ENCODE measurements at regions not wholly inside any gene's neighbourhood (a gene's known extent, or its start where the extent isn't known, plus 50 kb on each side); places are given as distances from the start of the nearest gene placed in this dataset.

- DNase-seq (no peak), ATAC-seq (no peak)
- no peak overlapping the region for H3K4me3 ChIP-seq
- TF ChIP-seq CTCF (IDR thresholded peaks at IDR 0.05): no peak
- H3K27ac ChIP-seq: no peak overlapping the region
- no peaks in the 10 kb centered on the region for H3K4me1 ChIP-seq
- no peaks in the 10 kb centered on the region for H3K36me3 ChIP-seq
- H3K27me3 ChIP-seq: no peaks in the 10 kb centered on the region
- intact Hi-C loops (cut with DNase I): no loop called here
- no peaks in the 10 kb centered on the region for H3K9me3 ChIP-seq
Measured at GRCh38 chr7:118312051-118312450, 87.5 kb downstream of the ANKRD7 start.

- intact Hi-C loops (cut with DNase I): no loop called here
- Histone ChIP-seq H3K4me1 (no peaks in the 10 kb centered on the region), H3K27me3 (no peaks in the 10 kb centered on the region), H3K4me3 (no peak overlapping the region), H3K27ac (no peak overlapping the region), H3K36me3 (no peaks in the 10 kb centered on the region), H3K9me3 (no peaks in the 10 kb centered on the region)
- DNase-seq: no peak
- ATAC-seq: no peak
- TF ChIP-seq CTCF (IDR thresholded peaks at IDR 0.05): no peak
Measured at GRCh38 chr7:118312966-118313365, 88.5 kb downstream of the ANKRD7 start.

GRCh38 chr7:118324790-118325449 is 100.4 kb downstream of the ANKRD7 start:
- intact Hi-C loops (cut with DNase I): no loop called here
- peak; percentile 21 for ATAC-seq
- Histone ChIP-seq H3K4me1 (no peaks in the 10 kb centered on the region), H3K27ac (no peak overlapping the region), H3K4me3 (no peak overlapping the region), H3K36me3 (no peaks in the 10 kb centered on the region), H3K27me3 (no peaks in the 10 kb centered on the region), H3K9me3 (no peaks in the 10 kb centered on the region)
- TF ChIP-seq CTCF (IDR thresholded peaks at IDR 0.05): no peak
- no peak for DNase-seq

GRCh38 chr7:118325450-118325808 is 100.9 kb downstream of the ANKRD7 start:
- Histone ChIP-seq H3K27me3 (no peaks in the 10 kb centered on the region), H3K4me3 (no peak overlapping the region), H3K9me3 (no peaks in the 10 kb centered on the region), H3K36me3 (no peaks in the 10 kb centered on the region), H3K27ac (no peak overlapping the region), H3K4me1 (no peaks in the 10 kb centered on the region)
- no peak for ATAC-seq
- intact Hi-C loops (cut with DNase I): no loop called here
- no peak for DNase-seq
- no peak for TF ChIP-seq CTCF (IDR thresholded peaks at IDR 0.05)

- Histone ChIP-seq H3K36me3 (no peaks in the 10 kb centered on the region), H3K4me3 (no peak overlapping the region), H3K9me3 (no peaks in the 10 kb centered on the region), H3K27ac (no peak overlapping the region), H3K27me3 (no peaks in the 10 kb centered on the region), H3K4me1 (no peaks in the 10 kb centered on the region)
- DNase-seq (no peak), ATAC-seq (no peak)
- intact Hi-C loops (cut with DNase I): no loop called here
- TF ChIP-seq CTCF (IDR thresholded peaks at IDR 0.05): no peak
Measured at GRCh38 chr7:118327174-118327573, 102.7 kb downstream of the ANKRD7 start.
